ENCODE measurements at regions not wholly inside any gene's neighbourhood (a gene's known extent, or its start where the extent isn't known, plus 50 kb on each side); places are given as distances from the start of the nearest gene placed in this dataset.

GRCh38 chr13:70895599-70895998, 787.3 kb upstream of the KLHL1 start:
- Histone ChIP-seq H3K4me3 (ENCODE audit: low read depth, low read length) (no peak overlapping the region), H3K36me3 (ENCODE audit: control insufficient read depth in 2 of 2, insufficient read depth in 1 of 2, low read length in 2 of 2) (no peaks in the 10 kb centered on the region), H3K27ac (ENCODE audit: extremely low read depth, low read depth, low read length) (no peak overlapping the region), H3K9me3 (ENCODE audit: control insufficient read depth, insufficient read depth, low read depth, low read length) (no peaks in the 10 kb centered on the region), H3K4me1 (ENCODE audit: control insufficient read depth, insufficient read depth, low read length) (no peaks in the 10 kb centered on the region)
- no peak for TF ChIP-seq ZNF354C (tag by site-specific recombination; IDR thresholded peaks at IDR 0.05; ENCODE audit: borderline replicate concordance, low read depth)
- TF ChIP-seq RBAK (tag by site-specific recombination; IDR thresholded peaks at IDR 0.05): no peak
- no peak for TF ChIP-seq ZBTB26 (tag by site-specific recombination; optimal IDR thresholded peaks at IDR 0.05)
- TF ChIP-seq ZNF341 (tag by site-specific recombination; IDR thresholded peaks at IDR 0.05; ENCODE audit: low read depth): no peak
- no peak for TF ChIP-seq ZBTB10 (tag by site-specific recombination; IDR thresholded peaks at IDR 0.05)
- TF ChIP-seq ZNF629 (tag by site-specific recombination; IDR thresholded peaks at IDR 0.05): no peak
- no peak for TF ChIP-seq ZXDB (tag by site-specific recombination; IDR thresholded peaks at IDR 0.05)
- no peak for TF ChIP-seq GFI1B (tag by site-specific recombination; IDR thresholded peaks at IDR 0.05)
- TF ChIP-seq MZF1 (tag by site-specific recombination; IDR thresholded peaks at IDR 0.05; ENCODE audit: borderline replicate concordance): no peak
- no peak for TF ChIP-seq ZNF114 (tag by site-specific recombination; IDR thresholded peaks at IDR 0.05)
- TF ChIP-seq BCL6B (tag by site-specific recombination; IDR thresholded peaks at IDR 0.05): no peak
- no peak for TF ChIP-seq ZNF558 (tag by site-specific recombination; IDR thresholded peaks at IDR 0.05)
- CTCF ChIA-PET: no interaction called here
- POLR2A ChIA-PET: no interaction called here

- Histone ChIP-seq H3K4me1 (ENCODE audit: control insufficient read depth, insufficient read depth, low read length) (no peaks in the 10 kb centered on the region), H3K4me3 (ENCODE audit: low read depth, low read length) (no peak overlapping the region), H3K27ac (ENCODE audit: extremely low read depth, low read depth, low read length) (no peak overlapping the region), H3K36me3 (ENCODE audit: control insufficient read depth in 2 of 2, insufficient read depth in 1 of 2, low read length in 2 of 2) (no peaks in the 10 kb centered on the region), H3K9me3 (ENCODE audit: control insufficient read depth, insufficient read depth, low read depth, low read length) (no peaks in the 10 kb centered on the region)
- CTCF ChIA-PET: interaction anchor here (0.6 kb wide), 1 partner anchor 426 kb away, joined by 3 read pairs; no protein-coding TSS in a partner anchor
- POLR2A ChIA-PET: no interaction called here
- TF ChIP-seq ZFP3 (tag by site-specific recombination; IDR thresholded peaks at IDR 0.05; ENCODE audit: low read depth): no peak
- TF ChIP-seq SP3 (tag by site-specific recombination; IDR thresholded peaks at IDR 0.05): no peak
Observed at GRCh38 chr13:70894258-70894657, 786.0 kb upstream of the KLHL1 start.

- ChIA-PET POLR2A (no interaction called here), CTCF (interaction anchor here (0.6 kb wide), 1 partner anchor 426 kb away, joined by 3 read pairs; no protein-coding TSS in a partner anchor)
- Histone ChIP-seq H3K9me3 (ENCODE audit: control insufficient read depth, insufficient read depth, low read depth, low read length) (no peaks in the 10 kb centered on the region), H3K27ac (ENCODE audit: extremely low read depth, low read depth, low read length) (no peak overlapping the region), H3K4me1 (ENCODE audit: control insufficient read depth, insufficient read depth, low read length) (no peaks in the 10 kb centered on the region), H3K36me3 (ENCODE audit: control insufficient read depth in 2 of 2, insufficient read depth in 1 of 2, low read length in 2 of 2) (no peaks in the 10 kb centered on the region), H3K4me3 (ENCODE audit: low read depth, low read length) (no peak overlapping the region)
- TF ChIP-seq ZNF404 (tag by site-specific recombination; IDR thresholded peaks at IDR 0.05): no peak
- TF ChIP-seq ZNF624 (tag by site-specific recombination; IDR thresholded peaks at IDR 0.05): no peak
- TF ChIP-seq PRDM4 (tag by site-specific recombination; IDR thresholded peaks at IDR 0.05): no peak
- no peak for TF ChIP-seq ZNF324 (tag by site-specific recombination; IDR thresholded peaks at IDR 0.05)
- TF ChIP-seq ZNF23 (tag by site-specific recombination; IDR thresholded peaks at IDR 0.05; ENCODE audit: borderline replicate concordance): no peak
- TF ChIP-seq ZNF837 (tag by site-specific recombination; IDR thresholded peaks at IDR 0.05): no peak
- TF ChIP-seq ZFP37 (tag by site-specific recombination; IDR thresholded peaks at IDR 0.05): no peak
- TF ChIP-seq ZBTB48 (tag by site-specific recombination; IDR thresholded peaks at IDR 0.05): no peak
- no peak for TF ChIP-seq ZNF610 (tag by site-specific recombination; IDR thresholded peaks at IDR 0.05; ENCODE audit: borderline replicate concordance)
- no peak for TF ChIP-seq YY2 (tag by site-specific recombination; IDR thresholded peaks at IDR 0.05)
- no peak for TF ChIP-seq ZNF366 (tag by site-specific recombination; conservative IDR thresholded peaks at IDR 0.05)
Observed at GRCh38 chr13:70893832-70894231, 785.6 kb upstream of the KLHL1 start.

Measured in HEK293 (cell line).